ENCODE measurements at regions not wholly inside any gene's neighbourhood (a gene's known extent, or its start where the extent isn't known, plus 50 kb on each side); places are given as distances from the start of the nearest gene placed in this dataset.

- no peak for DNase-seq
These were observed 280.0 kb upstream of the EMCN start for GRCh38 chr4:100797791-100798190.

DNA sequence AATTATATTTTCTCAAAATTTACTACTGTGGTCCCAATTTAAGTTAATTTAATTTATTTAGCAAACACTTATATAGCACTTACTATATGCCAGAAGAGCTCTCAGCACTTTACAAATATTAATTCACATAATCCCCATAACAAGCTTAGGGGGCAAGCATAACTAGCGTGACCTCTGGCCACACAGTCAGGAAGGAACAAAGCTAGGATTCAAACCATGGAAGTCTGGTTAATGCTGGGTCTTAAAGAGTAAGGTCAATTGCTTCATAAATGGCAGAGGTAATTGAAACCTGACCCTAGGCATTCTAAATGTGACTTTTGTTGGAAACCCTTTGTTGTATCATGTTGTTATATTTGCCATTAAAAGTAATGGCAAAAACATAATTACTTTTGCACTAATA is 279.5 kb upstream of the EMCN start:
- DNase-seq, result no peak

DNA sequence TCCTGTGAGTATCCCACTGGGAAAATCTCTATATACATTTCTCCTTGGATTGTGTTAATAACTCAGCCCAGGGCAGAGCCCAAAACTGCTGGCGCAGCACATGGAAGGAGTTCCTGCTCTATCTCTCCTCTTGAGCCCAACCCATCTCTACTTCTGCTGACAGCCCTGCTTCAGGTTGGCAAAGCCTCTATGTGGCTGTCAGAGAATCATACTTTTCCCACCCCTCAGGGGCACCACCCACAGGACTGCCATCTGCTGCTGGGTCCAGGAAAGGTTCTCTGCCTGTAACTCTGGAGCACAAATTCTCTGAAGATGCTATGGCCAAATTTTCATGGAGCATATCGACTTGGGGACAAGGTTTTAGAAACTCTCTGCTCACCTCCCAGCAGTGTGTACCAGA is 278.5 kb upstream of the EMCN start:
- DNase-seq, result no peak

GRCh38 chr4:100795581-100795980 is 277.8 kb upstream of the EMCN start:
- DNase-seq, result no peak

- no peak for DNase-seq
These were observed 273.2 kb upstream of the EMCN start for GRCh38 chr4:100790836-100791615.

DNA sequence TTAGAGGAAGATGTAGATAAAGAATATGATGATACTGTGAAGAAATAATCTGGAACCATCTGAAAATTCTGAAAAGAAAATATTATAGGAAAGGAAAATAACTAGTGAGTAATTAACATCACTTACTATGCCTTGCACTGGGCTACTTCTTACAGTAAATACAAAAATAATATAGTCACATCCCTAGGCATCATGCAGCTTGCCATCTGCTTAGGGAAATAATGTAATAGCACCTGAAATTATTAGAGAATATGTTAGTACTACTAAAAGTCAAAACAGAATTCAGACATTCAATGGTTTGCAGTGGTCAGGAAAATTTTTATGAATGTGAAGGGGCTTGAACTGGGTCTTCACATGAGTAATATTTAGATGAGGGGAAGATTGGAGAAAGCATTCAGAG is 272.2 kb upstream of the EMCN start:
- no peak for DNase-seq

DNA sequence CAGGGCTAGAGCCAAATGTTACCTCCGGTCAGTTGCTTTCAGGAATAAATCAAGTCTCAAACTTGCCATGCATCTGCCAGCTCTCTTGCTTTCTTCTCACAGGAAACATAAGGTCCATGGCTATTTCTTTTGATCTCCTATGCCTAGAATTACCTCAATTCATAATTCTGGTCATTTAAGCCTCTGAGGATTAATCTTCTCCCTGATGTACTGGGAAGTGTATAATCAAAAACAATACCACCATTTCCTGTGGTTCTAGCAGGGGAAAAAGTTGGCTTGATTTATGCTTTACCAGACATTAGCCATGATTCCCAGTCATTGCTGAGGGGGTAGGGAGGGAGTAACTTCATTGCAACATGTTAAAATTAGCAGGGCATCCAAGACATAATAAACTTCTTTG is 268.7 kb upstream of the EMCN start:
- DNase-seq, result no peak

GRCh38 chr4:100782356-100782755 is 264.5 kb upstream of the EMCN start:
- DNase-seq, result no peak

GRCh38 chr4:100781435-100781834 is 263.6 kb upstream of the EMCN start:
- DNase-seq, result no peak

DNA sequence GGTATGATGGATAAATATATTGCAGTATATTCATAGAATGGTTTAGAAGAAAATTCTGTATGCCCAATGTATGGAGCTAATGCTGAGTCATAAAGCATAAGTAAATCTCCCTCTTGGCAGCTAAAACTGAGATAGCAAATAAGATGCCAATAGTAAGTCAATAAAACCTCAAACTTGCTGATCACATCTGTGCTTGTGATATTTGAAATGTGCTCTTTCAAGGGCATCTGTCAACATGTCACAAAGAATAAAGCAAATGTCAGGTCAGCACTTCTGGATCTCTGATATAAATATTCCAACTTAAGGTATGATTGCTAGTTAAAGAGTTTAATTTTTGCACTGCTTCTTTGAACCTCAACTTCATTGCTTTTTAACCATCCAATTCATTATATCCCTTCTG is 262.3 kb upstream of the EMCN start:
- DNase-seq, result no peak

GRCh38 chr4:100778431-100778830 is 260.6 kb upstream of the EMCN start:
- DNase-seq, result no peak

DNA sequence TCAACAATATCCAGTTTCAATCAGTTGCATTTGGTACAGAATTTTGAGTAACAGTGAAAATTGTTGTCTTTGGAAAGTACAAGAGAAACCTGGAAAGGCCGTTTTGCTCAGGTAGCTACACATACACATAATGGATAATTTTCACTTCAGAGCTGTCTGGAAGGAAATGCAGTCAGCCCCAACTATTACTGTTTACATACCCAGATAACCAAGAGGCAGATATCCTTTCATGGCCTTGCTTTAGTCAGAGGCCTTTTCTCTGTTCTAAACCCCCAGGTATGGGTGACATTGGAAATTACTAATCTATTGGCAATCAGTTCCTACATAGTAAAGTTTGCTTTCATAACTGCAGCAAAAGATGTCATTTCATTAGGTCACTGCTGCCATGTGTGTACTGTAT is 244.9 kb upstream of the EMCN start:
- no peak for DNase-seq

DNA sequence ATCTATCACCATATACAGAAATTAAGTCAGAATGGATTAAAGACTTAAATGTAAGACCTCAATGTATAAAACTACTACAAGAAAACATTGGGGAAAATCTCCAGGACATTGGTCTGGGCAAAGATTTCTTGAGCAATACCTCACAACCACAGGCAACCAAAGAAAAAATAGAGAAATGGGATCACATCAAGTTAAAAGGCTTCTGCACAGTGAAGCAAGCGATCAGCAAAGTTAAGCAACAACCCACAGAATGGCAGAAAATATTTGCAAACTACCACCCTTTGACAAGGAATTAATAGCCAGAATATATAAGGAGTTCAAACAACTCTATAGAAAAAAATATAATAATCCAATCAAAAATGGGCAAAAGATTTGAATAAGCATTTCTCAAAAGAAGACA is 236.9 kb upstream of the EMCN start:
- DNase-seq, result no peak

DNA sequence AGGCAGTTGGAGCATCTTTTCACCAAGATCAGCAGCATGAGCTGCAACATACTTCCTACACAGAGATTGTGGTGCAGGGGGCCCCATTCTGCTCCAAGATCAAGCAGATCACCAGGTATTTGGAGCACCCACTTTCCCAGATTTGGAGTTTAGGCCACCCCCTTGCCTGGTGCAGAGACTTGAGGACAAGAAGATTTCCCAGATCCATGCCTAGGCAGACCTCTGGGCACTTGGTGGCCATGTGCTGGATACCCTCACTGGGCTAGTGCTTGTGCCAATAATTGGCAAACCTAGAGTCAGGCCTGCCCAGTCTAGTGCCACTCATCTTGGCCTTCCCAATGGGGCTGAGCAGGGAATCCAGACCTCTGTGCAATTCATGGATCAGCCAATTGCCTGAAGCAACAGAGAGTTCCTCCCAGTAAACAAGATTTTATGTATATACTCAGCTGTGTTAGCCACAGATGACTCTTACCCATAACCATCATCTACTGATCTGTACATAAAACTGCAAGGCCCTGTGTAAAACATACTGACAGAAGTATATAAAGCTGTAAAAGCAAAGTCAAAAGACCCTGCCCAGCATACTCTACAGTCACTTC is 228.4 kb upstream of the EMCN start:
- DNase-seq, result no peak

DNA sequence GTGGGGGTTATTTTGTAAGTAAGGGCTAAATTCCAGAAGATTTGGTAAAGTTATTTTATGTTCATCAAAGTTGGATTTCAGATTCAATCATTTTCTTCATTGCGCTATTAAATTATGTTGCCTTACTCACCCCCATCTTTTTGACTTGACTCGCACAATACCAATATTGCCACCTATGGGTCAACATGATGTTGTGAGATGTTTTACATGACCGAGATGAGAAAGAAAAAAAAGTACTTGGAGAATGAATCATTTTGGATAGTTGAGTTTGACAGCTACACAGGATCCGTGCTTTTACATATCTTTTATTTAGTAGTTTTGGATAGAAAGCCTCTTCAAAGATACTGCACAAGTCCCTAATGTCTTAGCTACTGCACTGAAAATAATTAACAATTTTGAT is 224.2 kb upstream of the EMCN start:
- no peak for DNase-seq

DNA sequence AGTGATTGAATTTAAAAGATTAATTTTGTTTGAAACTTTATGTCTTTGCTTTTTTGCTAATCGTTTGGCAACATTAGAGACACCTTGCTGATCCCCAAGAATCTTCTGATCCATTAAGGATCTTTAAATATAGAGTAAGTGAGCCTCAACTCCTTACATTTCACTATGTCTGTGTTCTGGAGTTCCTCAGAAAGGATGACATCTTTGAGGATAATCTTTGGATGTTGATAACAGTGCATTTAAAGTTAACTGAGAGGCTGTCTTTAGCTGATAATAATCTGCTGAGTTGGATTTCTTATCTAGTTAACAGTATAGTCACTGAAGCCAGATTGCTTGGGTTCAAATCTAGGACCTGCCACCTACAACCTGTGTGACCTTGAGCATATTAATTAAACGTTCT is 221.6 kb upstream of the EMCN start:
- DNase-seq, result no peak

GRCh38 chr4:100738196-100739165 is 220.7 kb upstream of the EMCN start:
- no peak for DNase-seq

GRCh38 chr4:100736641-100737451 is 219.0 kb upstream of the EMCN start:
- no peak for DNase-seq

DNA sequence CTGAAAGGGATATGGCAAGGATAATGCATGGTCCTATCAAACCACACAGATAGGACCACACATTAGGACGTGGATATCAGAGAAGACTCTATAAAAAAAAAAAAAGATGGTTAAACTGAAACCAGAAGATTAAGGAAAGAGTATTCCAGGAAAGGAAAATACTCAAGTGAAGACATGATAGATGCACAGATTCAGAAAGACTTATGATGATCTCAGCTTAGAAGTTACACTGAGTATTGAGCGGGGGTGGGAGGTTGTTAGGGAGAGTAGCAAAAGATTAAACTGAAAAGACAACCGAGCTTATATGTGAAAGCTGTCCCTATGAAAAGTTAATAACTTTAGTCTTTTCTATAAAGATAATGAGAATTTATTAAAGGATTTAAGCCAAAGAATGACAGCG is 211.0 kb upstream of the EMCN start:
- DNase-seq, result no peak

DNA sequence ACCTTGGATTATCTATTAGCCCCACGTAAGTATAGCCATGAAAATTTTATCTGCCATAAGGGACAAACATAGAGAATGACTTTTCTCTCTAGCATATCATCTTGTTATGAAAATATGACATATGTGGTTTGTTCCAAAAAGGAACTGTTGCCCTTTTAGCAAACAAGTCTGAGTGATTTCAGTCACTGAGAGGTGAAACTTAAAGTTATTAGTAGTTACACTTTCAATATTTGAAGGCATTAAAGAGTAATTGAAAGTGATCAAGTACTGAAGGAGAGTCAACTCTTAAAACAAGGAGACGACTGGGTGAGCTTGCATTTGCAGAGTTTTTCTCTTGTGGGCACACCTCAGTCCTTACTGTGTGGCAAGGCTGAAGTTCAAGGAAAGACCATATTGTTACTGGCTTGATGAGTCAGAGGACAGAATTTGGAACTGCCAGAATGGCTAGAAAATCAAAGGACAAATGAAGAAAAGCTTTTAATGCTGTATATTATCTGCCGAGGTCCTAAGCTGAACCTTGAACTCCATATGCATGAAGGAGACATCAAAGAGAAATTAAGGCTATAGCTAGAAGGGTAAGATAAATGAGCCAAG is 205.1 kb upstream of the EMCN start:
- no peak for DNase-seq

- no peak for DNase-seq
These were observed 204.3 kb upstream of the EMCN start for GRCh38 chr4:100722133-100722532.

GRCh38 chr4:100721490-100721889 is 203.7 kb upstream of the EMCN start:
- DNase-seq, result no peak
